ENCODE measurements at regions not wholly inside any gene's neighbourhood (a gene's known extent, or its start where the extent isn't known, plus 50 kb on each side); places are given as distances from the start of the nearest gene placed in this dataset.

- TF ChIP-seq GABPA (IDR thresholded peaks at IDR 0.05; ENCODE audit: low read depth, low read length) = no peak
- TF ChIP-seq GABPA (CRISPR knock-in tag; IDR thresholded peaks at IDR 0.05; ENCODE audit: low read depth) = no peak
- TF ChIP-seq ZNF879 (CRISPR knock-in tag; IDR thresholded peaks at IDR 0.05) = no peak
- no peak for TF ChIP-seq MXI1 (IDR thresholded peaks at IDR 0.05; ENCODE audit: borderline replicate concordance, low read depth, low read length)
- no peak for TF ChIP-seq GRHL1 (CRISPR knock-in tag; conservative IDR thresholded peaks at IDR 0.05)
- TF ChIP-seq NFATC3 (CRISPR knock-in tag; IDR thresholded peaks at IDR 0.05) = no peak
- no peak for TF ChIP-seq NRL (CRISPR knock-in tag; IDR thresholded peaks at IDR 0.05; ENCODE audit: borderline replicate concordance)
- no peak for TF ChIP-seq ATF7-NPFF (CRISPR knock-in tag; IDR thresholded peaks at IDR 0.05; ENCODE audit: low read depth)
- TF ChIP-seq PRDM10 (CRISPR knock-in tag; IDR thresholded peaks at IDR 0.05; ENCODE audit: low read depth) = no peak
- no peak for TF ChIP-seq SYNCRIP (IDR thresholded peaks at IDR 0.05; ENCODE audit: insufficient read depth, low read depth, low read length)
- no peak for TF ChIP-seq RFX3 (CRISPR knock-in tag; IDR thresholded peaks at IDR 0.05)
These were observed 1432.6 kb upstream of the TENM4 start (continued) for GRCh38 chr11:80873310-80873999.
